ENCODE measurements at regions not wholly inside any gene's neighbourhood (a gene's known extent, or its start where the extent isn't known, plus 50 kb on each side); places are given as distances from the start of the nearest gene placed in this dataset.

GRCh38 chr2:142724713-142725349 is 152.6 kb upstream of the KYNU start:
- no peak for DNase-seq (ENCODE audit: low read depth in 2 of 2)
- H3K79me2 ChIP-seq (ENCODE audit: control insufficient read depth, insufficient read depth, low read length), result no peaks in the 10 kb centered on the region
- no peak overlapping the region for H3K9ac ChIP-seq (ENCODE audit: insufficient read depth, low read length)
- no peaks in the 10 kb centered on the region for H4K20me1 ChIP-seq (ENCODE audit: control insufficient read depth, extremely low read depth, insufficient read depth, low read length)
- no peaks in the 10 kb centered on the region for H3K9me3 ChIP-seq (ENCODE audit: control insufficient read depth, insufficient read depth, low read depth, low read length)
- no peaks in the 10 kb centered on the region for H3K27me3 ChIP-seq (ENCODE audit: control insufficient read depth, insufficient read depth, low read length)
- H3K4me3 ChIP-seq (replicated peaks in 1 of 4; ENCODE audit: control extremely low read depth in 1 of 4, insufficient read depth in 1 of 4, low read depth in 3 of 4, low read length in 4 of 4), result no peak overlapping the region
- TF ChIP-seq CTCF (conservative IDR thresholded peaks at IDR 0.05 in 1 of 2, IDR thresholded peaks at IDR 0.05 in 1 of 2; ENCODE audit: low read depth in 1 of 2, low read length in 2 of 2) (no peak), EZH2 (IDR thresholded peaks at IDR 0.05; ENCODE audit: low read length, missing control alignments) (no peak)
- H3K4me1 ChIP-seq (ENCODE audit: control insufficient read depth, extremely low read depth, insufficient read depth, low read length), result no peaks in the 10 kb centered on the region
- no peak overlapping the region for H3K27ac ChIP-seq (ENCODE audit: insufficient read depth, low read length)
- H2AFZ ChIP-seq (ENCODE audit: low read length), result no peak overlapping the region
- no peak overlapping the region for H3K4me2 ChIP-seq (ENCODE audit: extremely low read depth, insufficient read depth, low read length)
- no peaks in the 10 kb centered on the region for H3K36me3 ChIP-seq (ENCODE audit: control insufficient read depth, insufficient read depth, low read length)

DNA sequence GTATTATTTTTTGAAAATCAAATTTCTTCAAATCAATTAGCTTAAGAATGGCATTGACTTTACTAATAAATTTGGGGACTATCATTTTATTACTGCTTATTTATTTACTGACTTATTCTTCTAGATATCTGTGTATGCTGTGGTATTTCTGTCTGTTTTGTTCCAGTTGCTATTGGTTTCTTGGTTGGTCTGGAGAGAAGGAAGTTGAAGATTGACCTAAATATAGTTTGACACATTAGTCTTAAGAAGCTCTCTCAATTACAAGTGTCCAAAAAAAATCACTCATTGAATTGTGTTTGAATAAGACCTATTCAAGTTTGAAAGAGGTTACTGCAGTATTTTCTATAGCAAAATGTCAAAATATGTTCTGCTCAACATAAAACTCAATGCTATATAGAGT is 153.3 kb upstream of the KYNU start:
- Histone ChIP-seq H4K20me1 (ENCODE audit: control insufficient read depth, extremely low read depth, insufficient read depth, low read length) (no peaks in the 10 kb centered on the region), H3K4me1 (ENCODE audit: control insufficient read depth, extremely low read depth, insufficient read depth, low read length) (no peaks in the 10 kb centered on the region), H3K27ac (ENCODE audit: insufficient read depth, low read length) (no peak overlapping the region), H2AFZ (ENCODE audit: low read length) (no peak overlapping the region), H3K79me2 (ENCODE audit: control insufficient read depth, insufficient read depth, low read length) (no peaks in the 10 kb centered on the region), H3K4me2 (ENCODE audit: extremely low read depth, insufficient read depth, low read length) (no peak overlapping the region), H3K9ac (ENCODE audit: insufficient read depth, low read length) (no peak overlapping the region), H3K9me3 (ENCODE audit: control insufficient read depth, insufficient read depth, low read depth, low read length) (no peaks in the 10 kb centered on the region), H3K4me3 (replicated peaks in 1 of 4; ENCODE audit: control extremely low read depth in 1 of 4, insufficient read depth in 1 of 4, low read depth in 3 of 4, low read length in 4 of 4) (no peak overlapping the region), H3K27me3 (ENCODE audit: control insufficient read depth, insufficient read depth, low read length) (no peaks in the 10 kb centered on the region), H3K36me3 (ENCODE audit: control insufficient read depth, insufficient read depth, low read length) (no peaks in the 10 kb centered on the region)
- TF ChIP-seq EZH2 (IDR thresholded peaks at IDR 0.05; ENCODE audit: low read length, missing control alignments) (no peak), CTCF (conservative IDR thresholded peaks at IDR 0.05 in 1 of 2, IDR thresholded peaks at IDR 0.05 in 1 of 2; ENCODE audit: low read depth in 1 of 2, low read length in 2 of 2) (no peak)
- no peak for DNase-seq (ENCODE audit: low read depth in 2 of 2)

DNA sequence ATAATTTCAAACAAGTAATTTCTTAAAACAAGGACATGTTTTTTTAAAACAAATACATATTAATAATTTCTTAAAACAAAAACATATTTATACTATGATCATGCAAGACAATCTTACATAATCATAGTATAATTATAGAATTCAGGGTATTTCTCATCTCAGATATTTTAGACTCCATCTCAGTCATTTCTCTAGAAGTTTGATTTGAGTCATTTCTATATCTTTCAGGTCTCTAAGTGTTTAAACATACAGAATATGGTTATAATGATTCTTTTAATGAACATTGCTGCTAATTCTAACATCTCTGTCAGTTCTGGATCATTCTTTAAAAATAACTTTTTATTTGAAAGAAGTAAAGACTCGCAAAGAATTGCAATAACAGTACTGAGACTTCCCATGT is 154.2 kb upstream of the KYNU start:
- TF ChIP-seq EZH2 (IDR thresholded peaks at IDR 0.05; ENCODE audit: low read length, missing control alignments), result no peak
- TF ChIP-seq CTCF (conservative IDR thresholded peaks at IDR 0.05 in 1 of 2, IDR thresholded peaks at IDR 0.05 in 1 of 2; ENCODE audit: low read depth in 1 of 2, low read length in 2 of 2), result no peak

More for the DNA sequence above, 154.2 kb upstream of the KYNU start:
- H3K27ac ChIP-seq (ENCODE audit: insufficient read depth, low read length), result no peak overlapping the region
- H4K20me1 ChIP-seq (ENCODE audit: control insufficient read depth, extremely low read depth, insufficient read depth, low read length), result no peaks in the 10 kb centered on the region
- no peak for DNase-seq (ENCODE audit: low read depth in 2 of 2)
- H3K79me2 ChIP-seq (ENCODE audit: control insufficient read depth, insufficient read depth, low read length), result no peaks in the 10 kb centered on the region
- no peaks in the 10 kb centered on the region for H3K36me3 ChIP-seq (ENCODE audit: control insufficient read depth, insufficient read depth, low read length)
- no peaks in the 10 kb centered on the region for H3K27me3 ChIP-seq (ENCODE audit: control insufficient read depth, insufficient read depth, low read length)
- no peak overlapping the region for H3K4me3 ChIP-seq (replicated peaks in 1 of 4; ENCODE audit: control extremely low read depth in 1 of 4, insufficient read depth in 1 of 4, low read depth in 3 of 4, low read length in 4 of 4)
- no peaks in the 10 kb centered on the region for H3K9me3 ChIP-seq (ENCODE audit: control insufficient read depth, insufficient read depth, low read depth, low read length)
- H3K4me2 ChIP-seq (ENCODE audit: extremely low read depth, insufficient read depth, low read length), result no peak overlapping the region
- H2AFZ ChIP-seq (ENCODE audit: low read length), result no peak overlapping the region
- H3K4me1 ChIP-seq (ENCODE audit: control insufficient read depth, extremely low read depth, insufficient read depth, low read length), result no peaks in the 10 kb centered on the region
- no peak overlapping the region for H3K9ac ChIP-seq (ENCODE audit: insufficient read depth, low read length)
